Stimulated activated CD8-positive, alpha-beta memory T cell treated with anti-CD3 and anti-CD28 coated beads, Interleukin-7, amount 100 ng/mL, for 1 hour (primary cell): ENCODE measurements at regions not wholly inside any gene's neighbourhood (a gene's known extent, or its start where the extent isn't known, plus 50 kb on each side); places are given as distances from the start of the nearest gene placed in this dataset.

Source experiments
- DNase-seq, 2 donors: peaks; one replicate each; pipeline ENCODE4 v3.0.0-alpha.2; 2020; ENCODE audit warnings: low read depth in 2 of 2

GRCh38 chr10:130901311-130902165, 410.0 kb downstream of the TCERG1L start:
- DNase-seq, result no peak

GRCh38 chr10:130902471-130902870, 409.1 kb downstream of the TCERG1L start:
- DNase-seq, result no peak

GRCh38 chr10:130902929-130903328, 408.6 kb downstream of the TCERG1L start:
- no peak for DNase-seq

- DNase-seq, result no peak
These were observed 406.8 kb downstream of the TCERG1L start for GRCh38 chr10:130904676-130905075.

GRCh38 chr10:130905386-130905785, 406.1 kb downstream of the TCERG1L start:
- no peak for DNase-seq

- no peak for DNase-seq
These were observed 405.6 kb downstream of the TCERG1L start for GRCh38 chr10:130905921-130906320.

GRCh38 chr10:130910848-130911247, 400.7 kb downstream of the TCERG1L start:
- DNase-seq, result no peak

- DNase-seq, result no peak
These were observed 397.7 kb downstream of the TCERG1L start for GRCh38 chr10:130913844-130914243.

- no peak for DNase-seq
These were observed 397.2 kb downstream of the TCERG1L start for GRCh38 chr10:130914367-130914766.

- no peak for DNase-seq
These were observed 396.5 kb downstream of the TCERG1L start for GRCh38 chr10:130915065-130915464.

- DNase-seq, result no peak
These were observed 390.1 kb downstream of the TCERG1L start for GRCh38 chr10:130921461-130921860.

- DNase-seq, result no peak
These were observed 389.5 kb downstream of the TCERG1L start for GRCh38 chr10:130921911-130922440.

- no peak for DNase-seq
These were observed 387.9 kb downstream of the TCERG1L start for GRCh38 chr10:130923596-130923995.

- DNase-seq, result no peak
These were observed 387.2 kb downstream of the TCERG1L start for GRCh38 chr10:130924138-130924819.

GRCh38 chr10:130926442-130926841, 385.1 kb downstream of the TCERG1L start:
- no peak for DNase-seq

GRCh38 chr10:130927157-130927556, 384.4 kb downstream of the TCERG1L start:
- no peak for DNase-seq

GRCh38 chr10:130928306-130928705, 383.2 kb downstream of the TCERG1L start:
- DNase-seq, result no peak

- DNase-seq, result no peak
These were observed 381.8 kb downstream of the TCERG1L start for GRCh38 chr10:130929422-130930325.

GRCh38 chr10:130930821-130931220, 380.7 kb downstream of the TCERG1L start:
- DNase-seq, result no peak

GRCh38 chr10:130931256-130931655, 380.3 kb downstream of the TCERG1L start:
- no peak for DNase-seq

GRCh38 chr10:130932326-130933007, 379.1 kb downstream of the TCERG1L start:
- no peak for DNase-seq
